Testis (tissue), 2 donors: ENCODE measurements at regions not wholly inside any gene's neighbourhood (a gene's known extent, or its start where the extent isn't known, plus 50 kb on each side); places are given as distances from the start of the nearest gene placed in this dataset.

ENCODE experiments used
- DNase-seq: peaks from one replicate; pipeline ENCODE4 v3.0.0-alpha.2; 2019
- H3K27ac ChIP-seq, 2 donors: fragments of 200-600 bp; sonication (generic); one replicate each; pipeline ENCODE4 v1.5.1; 2019
- H3K27me3 ChIP-seq: fragments of 200-600 bp; sonication (generic); one replicate; pipeline ENCODE4 v1.5.1; 2019
- H3K36me3 ChIP-seq: fragments of 200-600 bp; sonication (generic); one replicate; pipeline ENCODE4 v1.5.1; 2017; ENCODE audit warnings: low read depth; ENCODE audit errors: missing control alignments
- H3K4me1 ChIP-seq: fragments of 200-600 bp; sonication (generic); one replicate; pipeline ENCODE4 v1.5.1; 2019
- H3K4me3 ChIP-seq, 2 donors: fragments of 200-600 bp; sonication (generic); one replicate each; pipeline ENCODE4 v1.5.1; 2017 to 2019
- H3K9me3 ChIP-seq: fragments of 200-600 bp; sonication (generic); one replicate; pipeline ENCODE4 v1.5.1; 2017
- CTCF ChIP-seq, 3 experiments: fragments of 450-650 bp in 2 of 3; fragments of 200-600 bp in 1 of 3; sonication (generic) in 1 of 3; IDR thresholded peaks; one replicate each; pipeline ENCODE4 v1.5.1; 2016 to 2019; ENCODE audit warnings: antibody characterized with exemption in 3 of 3, mild to moderate bottlenecking in 2 of 3, moderate library complexity in 1 of 3
- POLR2A ChIP-seq: fragments of 450-650 bp; IDR thresholded peaks from one replicate; pipeline ENCODE4 v1.6.1; 2017; ENCODE audit warnings: antibody characterized with exemption, mild to moderate bottlenecking, moderate library complexity
- WGBS, 2 donors: methylation state at CpG; one replicate each; pipeline ENCODE4 v1.1.5; 2018; 5-methylcytosine and 5-hydroxymethylcytosine counted together
- intact Hi-C: fragments of 100-400 bp; cut with DNase I; formaldehyde crosslinking; loops from one replicate; pipeline ENCODE4 v1.15.1; 2023; ENCODE audit warnings: low total_unique reads

GRCh38 chr1:212155219-212155618, 119.7 kb downstream of the DTL start:
- no peak overlapping the region for H3K27ac ChIP-seq
- TF ChIP-seq CTCF (IDR thresholded peaks at IDR 0.05) (no peak), POLR2A (no peak)
- no peaks in the 10 kb centered on the region for H3K36me3 ChIP-seq
- no peak for DNase-seq
- H3K9me3 ChIP-seq, result no peaks in the 10 kb centered on the region
- intact Hi-C loops, result no loop called here
- H3K27me3 ChIP-seq, result no peaks in the 10 kb centered on the region
- H3K4me1 ChIP-seq, result no peaks in the 10 kb centered on the region
- H3K4me3 ChIP-seq, result no peak overlapping the region

- no peak for TF ChIP-seq POLR2A
- Histone ChIP-seq H3K36me3 (no peaks in the 10 kb centered on the region), H3K4me1 (peaks cover 3% of the 10 kb centered on the region), H3K27me3 (no peaks in the 10 kb centered on the region), H3K9me3 (no peaks in the 10 kb centered on the region), H3K27ac (no peak overlapping the region), H3K4me3 (no peak overlapping the region)
- DNase-seq, result no peak
- intact Hi-C loops, result no loop called here
- WGBS, 2 donors, result 83 to 94% methylated on average over 6 of the region's 6 CpGs
Measured at GRCh38 chr1:212157252-212157651, 121.7 kb downstream of the DTL start.

GRCh38 chr1:212158912-212159796, 123.6 kb downstream of the DTL start:
- intact Hi-C loops, result no loop called here
- Histone ChIP-seq H3K9me3 (no peaks in the 10 kb centered on the region), H3K4me1 (peaks cover 3% of the 10 kb centered on the region), H3K4me3 (no peak overlapping the region), H3K27ac (no peak overlapping the region), H3K27me3 (no peaks in the 10 kb centered on the region), H3K36me3 (no peaks in the 10 kb centered on the region)
- DNase-seq, result no peak
- WGBS, 2 donors, result 92 to 94% methylated on average over 7 of the region's 7 CpGs
- TF ChIP-seq CTCF (IDR thresholded peaks at IDR 0.05) (no peak), POLR2A (no peak)

- WGBS, 2 donors, result 45 to 63% methylated on average over 2 of the region's 2 CpGs
- peaks cover 3% of the 10 kb centered on the region for H3K4me1 ChIP-seq
- no peaks in the 10 kb centered on the region for H3K9me3 ChIP-seq
- no peak for TF ChIP-seq POLR2A
- intact Hi-C loops, result no loop called here
- no peak for DNase-seq
- no peak overlapping the region for H3K27ac ChIP-seq
- no peaks in the 10 kb centered on the region for H3K27me3 ChIP-seq
- no peaks in the 10 kb centered on the region for H3K36me3 ChIP-seq
- H3K4me3 ChIP-seq, result no peak overlapping the region
Measured at GRCh38 chr1:212161231-212161781, 123.9 kb upstream of the PPP2R5A start.

GRCh38 chr1:212162635-212163034, 122.6 kb upstream of the PPP2R5A start:
- DNase-seq, result peak; percentile 21
- H3K27ac ChIP-seq, result no peak overlapping the region
- no peaks in the 10 kb centered on the region for H3K36me3 ChIP-seq
- no peaks in the 10 kb centered on the region for H3K9me3 ChIP-seq
- no peak for TF ChIP-seq POLR2A
- TF ChIP-seq CTCF (IDR thresholded peaks at IDR 0.05), result no peak
- H3K27me3 ChIP-seq, result no peaks in the 10 kb centered on the region
- no peak overlapping the region for H3K4me3 ChIP-seq
- intact Hi-C loops, result no loop called here
- H3K4me1 ChIP-seq, result peaks cover 3% of the 10 kb centered on the region
- WGBS, 2 donors, result 57 to 62% methylated on average over 5 of the region's 5 CpGs
